Kidney glomerular epithelial cell (primary cell): ENCODE measurements at regions not wholly inside any gene's neighbourhood (a gene's known extent, or its start where the extent isn't known, plus 50 kb on each side); places are given as distances from the start of the nearest gene placed in this dataset.

ENCODE experiments used
- DNase-seq: peaks from one replicate; lab custom pipeline; 2025; lab: John Stamatoyannopoulos, UW

DNA sequence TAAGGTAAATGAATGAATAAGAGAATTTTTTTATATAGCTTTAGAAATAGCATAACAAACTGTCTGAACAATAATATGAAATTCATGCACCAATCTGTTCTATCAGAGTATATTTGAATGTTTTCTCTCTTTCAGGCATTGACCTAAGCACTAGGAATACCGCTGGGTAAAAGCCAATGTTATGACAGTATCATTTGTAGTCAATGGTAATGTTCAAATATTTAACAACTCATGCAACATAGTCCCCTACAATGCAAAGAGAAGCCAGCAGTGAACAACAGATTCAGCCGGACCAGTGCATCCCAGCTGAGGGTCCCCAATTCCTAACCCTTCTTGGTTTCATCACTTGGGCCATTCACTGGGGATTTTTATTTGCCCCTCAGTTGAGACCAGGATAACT lies 52.6 kb upstream of the MYCBP2 start:
- no peak for DNase-seq

DNA sequence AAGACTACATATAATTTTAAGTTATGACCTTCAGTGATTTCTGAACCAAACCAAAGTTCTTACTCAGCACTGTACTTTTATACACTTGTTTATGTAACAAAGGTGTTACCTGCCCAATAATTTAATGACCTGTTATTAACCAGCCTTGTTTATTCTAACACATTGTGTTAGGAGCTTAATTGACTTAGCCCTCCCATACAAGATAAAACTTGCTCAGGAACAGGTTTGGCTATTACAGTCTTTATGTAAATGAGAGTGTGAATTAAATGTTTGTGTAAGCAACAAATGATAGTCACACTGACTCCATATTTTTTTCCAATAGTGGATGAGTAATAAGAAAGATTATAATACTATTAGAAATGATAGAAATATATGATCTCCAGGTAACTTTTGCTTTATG lies 51.8 kb upstream of the MYCBP2 start:
- DNase-seq, result no peak

DNA sequence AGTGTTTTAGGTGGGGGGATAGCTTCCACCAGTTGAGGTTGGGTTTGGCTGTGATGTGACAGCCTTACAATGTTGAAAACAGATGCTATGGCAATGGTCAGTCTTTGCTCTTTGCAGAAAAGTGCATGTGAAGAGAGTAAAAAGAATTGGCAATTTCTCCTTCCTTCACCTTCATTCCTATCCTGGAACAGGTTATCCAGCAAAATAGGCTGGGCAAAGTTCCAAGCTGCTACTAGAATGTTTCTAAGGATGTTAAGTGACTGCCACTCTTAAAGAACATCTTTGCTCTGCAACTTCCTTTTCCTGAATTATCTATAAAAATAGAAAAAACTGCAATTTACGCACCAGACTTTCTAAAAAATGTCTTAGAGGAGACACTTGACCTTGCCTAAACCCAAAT lies 50.1 kb upstream of the MYCBP2 start:
- no peak for DNase-seq
